CD4-positive, alpha-beta T cell (primary cell): ENCODE measurements at regions not wholly inside any gene's neighbourhood (a gene's known extent, or its start where the extent isn't known, plus 50 kb on each side); places are given as distances from the start of the nearest gene placed in this dataset.

ENCODE experiments used
- ATAC-seq: fragments of 200-7000 bp; cut with Tn5 transposase; one replicate; pipeline ENCODE4 v1.10.0; 2022; ENCODE audit warnings: mild to moderate bottlenecking; ENCODE audit not compliant: poor library complexity
- CTCF ChIA-PET: fragments of 350-600 bp; sonication (Branson Sonifier 250); formaldehyde crosslinking; loops from one replicate; lab custom pipeline; 2021; ENCODE audit warnings: antibody characterized with exemption, inconsistent platforms; lab: Charles Lee
- POLR2A ChIA-PET: fragments of 350-600 bp; sonication (Branson Sonifier 250); formaldehyde crosslinking; loops from one replicate; lab custom pipeline; 2021; ENCODE audit warnings: antibody characterized with exemption, inconsistent platforms; lab: Charles Lee
- DNase-seq, 14 experiments: peaks; one replicate each; pipeline ENCODE4 v3.0.0-alpha.2; 2013 to 2020; ENCODE audit warnings: mixed read lengths in 2 of 14
- H3K27ac ChIP-seq, 2 donors: one replicate each; pipeline versions ENCODE4 v1.5.1 to v1.7.0; 2013; ENCODE audit warnings: low read length in 2 of 2, low read depth in 1 of 2, mild to moderate bottlenecking in 1 of 2
- H3K27me3 ChIP-seq, 2 experiments: 1 replicate in 1 of 2; 2 replicates in 1 of 2; pipeline versions ENCODE4 v1.6.1 to v1.7.0; 2013; ENCODE audit warnings: low read length in 2 of 2, control low read depth in 1 of 2, mild to moderate bottlenecking in 1 of 2, moderate library complexity in 1 of 2; ENCODE audit not compliant: insufficient read depth in 2 of 2, control insufficient read depth in 1 of 2
- H3K36me3 ChIP-seq: one replicate; pipeline ENCODE4 v1.6.1; 2013; ENCODE audit warnings: low read length, control low read depth; ENCODE audit not compliant: insufficient read depth
- H3K4me1 ChIP-seq: one replicate; pipeline ENCODE4 v1.6.1; 2013; ENCODE audit warnings: low read length, control low read depth; ENCODE audit not compliant: insufficient read depth
- H3K4me3 ChIP-seq: one replicate; pipeline ENCODE4 v1.5.1; 2013; ENCODE audit warnings: mild to moderate bottlenecking, low read length, moderate library complexity
- H3K9me3 ChIP-seq, 2 experiments: 1 replicate in 1 of 2; 2 replicates in 1 of 2; pipeline versions ENCODE4 v1.6.1 to v1.7.0; 2013; ENCODE audit warnings: low read length in 2 of 2, mild to moderate bottlenecking in 2 of 2, control low read depth in 1 of 2, moderate library complexity in 1 of 2; ENCODE audit not compliant: control insufficient read depth in 1 of 2, insufficient read depth in 1 of 2
- H3K27ac Mint-ChIP-seq: one replicate; pipeline ENCODE4 v1.8.0; 2020; ENCODE audit warnings: mixed read lengths
- H3K27me3 Mint-ChIP-seq: one replicate; pipeline ENCODE4 v1.8.0; 2021; ENCODE audit warnings: mixed read lengths
- H3K36me3 Mint-ChIP-seq: one replicate; pipeline ENCODE4 v1.8.0; 2021; ENCODE audit warnings: low read depth, mixed read lengths
- H3K4me1 Mint-ChIP-seq: one replicate; pipeline ENCODE4 v1.8.0; 2021; ENCODE audit warnings: low read depth, mixed read lengths
- H3K4me3 Mint-ChIP-seq: one replicate; pipeline ENCODE4 v1.8.0; 2020; ENCODE audit warnings: mild to moderate bottlenecking, mixed read lengths
- H3K9me3 Mint-ChIP-seq: one replicate; pipeline ENCODE4 v1.8.0; 2020; ENCODE audit warnings: mixed read lengths
- intact Hi-C, 2 experiments: fragments of 100-400 bp; cut with DNase I in 1 of 2; cut with micrococcal nuclease in 1 of 2; formaldehyde crosslinking; loops; one replicate each; pipeline versions ENCODE4 v1.15.1 to v1.9.0; 2023 to 2025; cut with DNase I, micrococcal nuclease
- TF ChIP-seq, protein P1 (sequence below): fragments of 200-600 bp; IDR thresholded peaks from one replicate; pipeline ENCODE4 v1.8.0; 2022; ENCODE audit warnings: antibody characterized with exemption, mild to moderate bottlenecking

GRCh38 chr18:6478121-6478520, 63.4 kb upstream of the L3MBTL4 start:
- POLR2A ChIA-PET: no interaction called here

GRCh38 chr18:6479699-6480098, 65.0 kb upstream of the L3MBTL4 start:
- ChIA-PET CTCF (no interaction called here), POLR2A (no interaction called here)
- no peak overlapping the region for H3K27ac ChIP-seq
- H3K9me3 Mint-ChIP-seq: no peaks in the 10 kb centered on the region
- intact Hi-C loops: no loop called here
- no peaks in the 10 kb centered on the region for H3K27me3 Mint-ChIP-seq
- DNase-seq: no peak
- H3K4me3 Mint-ChIP-seq: no peak overlapping the region
- H3K27me3 ChIP-seq: no peaks in the 10 kb centered on the region
- no peaks in the 10 kb centered on the region for H3K36me3 Mint-ChIP-seq
- H3K4me1 Mint-ChIP-seq: no peaks in the 10 kb centered on the region
- H3K4me3 ChIP-seq: no peak overlapping the region
- no peaks in the 10 kb centered on the region for H3K36me3 ChIP-seq
- no peaks in the 10 kb centered on the region for H3K4me1 ChIP-seq
- TF ChIP-seq, protein P1, sequence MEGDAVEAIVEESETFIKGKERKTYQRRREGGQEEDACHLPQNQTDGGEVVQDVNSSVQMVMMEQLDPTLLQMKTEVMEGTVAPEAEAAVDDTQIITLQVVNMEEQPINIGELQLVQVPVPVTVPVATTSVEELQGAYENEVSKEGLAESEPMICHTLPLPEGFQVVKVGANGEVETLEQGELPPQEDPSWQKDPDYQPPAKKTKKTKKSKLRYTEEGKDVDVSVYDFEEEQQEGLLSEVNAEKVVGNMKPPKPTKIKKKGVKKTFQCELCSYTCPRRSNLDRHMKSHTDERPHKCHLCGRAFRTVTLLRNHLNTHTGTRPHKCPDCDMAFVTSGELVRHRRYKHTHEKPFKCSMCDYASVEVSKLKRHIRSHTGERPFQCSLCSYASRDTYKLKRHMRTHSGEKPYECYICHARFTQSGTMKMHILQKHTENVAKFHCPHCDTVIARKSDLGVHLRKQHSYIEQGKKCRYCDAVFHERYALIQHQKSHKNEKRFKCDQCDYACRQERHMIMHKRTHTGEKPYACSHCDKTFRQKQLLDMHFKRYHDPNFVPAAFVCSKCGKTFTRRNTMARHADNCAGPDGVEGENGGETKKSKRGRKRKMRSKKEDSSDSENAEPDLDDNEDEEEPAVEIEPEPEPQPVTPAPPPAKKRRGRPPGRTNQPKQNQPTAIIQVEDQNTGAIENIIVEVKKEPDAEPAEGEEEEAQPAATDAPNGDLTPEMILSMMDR: no peak
- ATAC-seq: no peak
- H3K27ac Mint-ChIP-seq: no peak overlapping the region
- H3K9me3 ChIP-seq: peaks cover 0 to 12% of the 10 kb centered on the region in 2 experiments

More at GRCh38 chr18:6478121-6478520, 63.4 kb upstream of the L3MBTL4 start:
- intact Hi-C loops: no loop called here
- no peaks in the 10 kb centered on the region for H3K4me1 Mint-ChIP-seq
- no peak overlapping the region for H3K4me3 ChIP-seq
- H3K27ac Mint-ChIP-seq: no peak overlapping the region
- CTCF ChIA-PET: no interaction called here
- no peaks in the 10 kb centered on the region for H3K4me1 ChIP-seq
- TF ChIP-seq, protein P1: no peak
- H3K27me3 Mint-ChIP-seq: no peaks in the 10 kb centered on the region
- no peaks in the 10 kb centered on the region for H3K36me3 ChIP-seq
- no peaks in the 10 kb centered on the region for H3K36me3 Mint-ChIP-seq
- no peak overlapping the region for H3K27ac ChIP-seq
- ATAC-seq: no peak
- no peak overlapping the region for H3K4me3 Mint-ChIP-seq
- DNase-seq: no peak
- no peaks in the 10 kb centered on the region for H3K27me3 ChIP-seq
- H3K9me3 ChIP-seq: peaks cover 0 to 13% of the 10 kb centered on the region in 2 experiments
- no peaks in the 10 kb centered on the region for H3K9me3 Mint-ChIP-seq

DNA sequence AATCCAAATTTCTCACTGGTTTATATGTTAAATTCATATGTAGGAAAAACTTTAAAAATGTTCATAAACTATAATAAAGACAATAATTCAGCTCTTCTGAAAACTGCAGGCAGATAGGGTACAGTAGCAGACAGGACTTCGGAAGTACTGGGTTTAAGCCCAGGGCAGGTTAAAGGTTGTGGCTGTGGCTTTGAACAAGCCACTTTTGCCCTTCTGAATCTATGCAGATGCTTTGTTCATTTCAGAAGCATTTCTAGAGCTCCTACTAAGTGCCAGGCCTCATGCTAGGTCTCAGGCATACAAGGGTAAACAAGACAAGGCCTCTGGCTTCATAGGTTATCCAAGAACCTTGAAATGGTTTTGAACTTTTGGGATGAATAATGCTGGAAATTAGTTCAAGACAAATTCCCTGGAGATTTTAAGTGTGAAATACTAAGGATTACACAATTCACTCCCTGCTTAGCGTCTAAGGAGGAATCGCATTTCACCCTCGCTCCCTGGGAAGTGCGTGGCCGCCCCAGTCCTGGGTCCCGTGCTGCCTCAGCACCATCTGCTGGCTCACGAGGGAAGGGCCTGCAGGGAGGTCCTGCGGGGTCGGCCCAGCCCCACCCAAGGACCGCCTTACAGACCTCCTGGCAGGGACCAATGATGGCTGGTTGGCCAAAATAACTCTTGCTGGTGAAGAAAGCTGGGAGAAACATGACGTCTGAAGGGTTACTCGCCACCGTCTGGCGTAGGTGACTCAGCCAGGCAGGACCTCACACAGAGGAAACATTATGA, 67.7 kb upstream of the L3MBTL4 start:
- Histone ChIP-seq H3K27ac (no peak overlapping the region), H3K4me3 (no peak overlapping the region), H3K36me3 (no peaks in the 10 kb centered on the region), H3K27me3 (no peaks in the 10 kb centered on the region), H3K4me1 (no peaks in the 10 kb centered on the region), H3K9me3 (peaks cover 0 to 7% of the 10 kb centered on the region in 2 experiments)
- no peak overlapping the region for H3K27ac Mint-ChIP-seq
- H3K4me1 Mint-ChIP-seq: no peaks in the 10 kb centered on the region
- ChIA-PET CTCF (no interaction called here), POLR2A (no interaction called here)
- DNase-seq: no peak
- ATAC-seq: no peak
- no peak overlapping the region for H3K4me3 Mint-ChIP-seq
- H3K27me3 Mint-ChIP-seq: no peaks in the 10 kb centered on the region
- H3K36me3 Mint-ChIP-seq: no peaks in the 10 kb centered on the region
- H3K9me3 Mint-ChIP-seq: no peaks in the 10 kb centered on the region
- TF ChIP-seq, protein P1: no peak
- intact Hi-C loops: no loop called here
